GM18868 (cell line): ENCODE measurements at regions not wholly inside any gene's neighbourhood (a gene's known extent, or its start where the extent isn't known, plus 50 kb on each side); places are given as distances from the start of the nearest gene placed in this dataset.
A peak's percentile ranks its signal among the peaks of the same experiment; 100 is the strongest.
"Not testable (repeated sequence)": the region's sequence is repeated elsewhere in the genome, so short reads cannot be mapped to it uniquely, and the experiment has no call there.

ENCODE experiments used
- ATAC-seq: cut with Tn5 transposase; IDR thresholded peaks from one replicate; pipeline ENCODE4 v1.9.1; 2021; ENCODE audit warnings: mild to moderate bottlenecking, moderate library complexity; ENCODE audit not compliant: unreplicated experiment

DNA sequence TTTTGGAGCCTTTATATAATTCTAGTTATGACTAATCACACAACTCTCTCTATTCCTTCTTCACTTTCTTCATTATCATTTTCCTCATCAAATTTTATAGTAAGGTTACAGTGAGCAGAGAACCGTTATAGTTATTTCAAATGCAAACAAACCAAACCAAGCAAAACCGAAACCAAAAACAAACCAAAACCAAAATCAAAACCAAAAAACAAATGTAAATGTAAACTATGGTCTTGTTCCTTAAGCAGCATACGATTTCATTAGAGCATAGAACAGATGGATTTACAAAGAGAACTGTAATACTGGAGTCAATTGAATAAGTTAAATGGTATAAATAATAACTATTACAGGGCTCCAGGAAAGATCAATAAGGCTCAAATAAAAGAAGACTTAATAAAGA is 447.1 kb downstream of the LRRC70 start:
- peak; percentile 58 for ATAC-seq

- no peak for ATAC-seq
Observed at GRCh38 chr5:63022403-63022802, 443.8 kb downstream of the LRRC70 start.

GRCh38 chr5:63011158-63011557 is 432.5 kb downstream of the LRRC70 start:
- no peak for ATAC-seq

GRCh38 chr5:63008195-63008594 is 429.6 kb downstream of the LRRC70 start:
- no peak for ATAC-seq

DNA sequence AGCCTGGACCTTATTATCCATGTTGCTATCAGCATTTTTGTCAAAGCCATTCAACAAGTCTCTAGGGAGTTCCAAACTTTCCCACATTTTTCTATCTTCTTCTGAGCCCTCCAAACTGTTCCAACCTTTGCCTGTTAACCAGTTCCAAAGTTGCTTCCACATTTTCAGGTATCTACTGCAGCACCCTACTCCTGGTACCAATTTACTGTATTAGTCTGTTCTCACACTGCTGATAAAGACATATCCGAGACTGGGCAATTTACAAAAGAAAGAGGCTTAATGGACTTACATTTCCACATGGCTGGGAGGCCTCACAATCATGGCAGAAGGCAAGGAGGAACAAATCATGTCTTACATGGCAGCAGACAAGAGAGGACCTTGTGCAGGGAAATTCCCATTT is 416.2 kb downstream of the LRRC70 start:
- ATAC-seq: not testable (repeated sequence)

- no peak for ATAC-seq
Observed at GRCh38 chr5:62985749-62986148, 407.1 kb downstream of the LRRC70 start.

DNA sequence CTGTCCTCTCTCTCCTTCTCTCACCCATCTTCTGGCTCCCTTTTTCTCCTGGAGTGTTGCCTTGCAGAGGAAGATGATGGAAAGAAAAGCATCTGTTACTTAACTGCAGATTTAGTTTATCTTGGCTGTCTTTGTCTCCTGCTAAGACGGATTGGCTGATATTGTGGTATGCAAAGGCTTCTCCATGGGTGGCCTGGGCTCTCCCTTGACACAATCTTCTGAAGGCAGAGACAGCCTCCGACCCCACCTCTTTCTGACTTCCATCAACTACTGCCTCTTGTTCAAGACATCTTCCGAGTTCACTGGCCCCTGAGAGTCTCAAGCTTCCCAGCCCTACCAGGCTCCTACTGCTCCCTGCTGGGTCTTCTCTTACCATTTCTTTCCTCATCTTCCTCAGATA is 403.7 kb downstream of the LRRC70 start:
- no peak for ATAC-seq

DNA sequence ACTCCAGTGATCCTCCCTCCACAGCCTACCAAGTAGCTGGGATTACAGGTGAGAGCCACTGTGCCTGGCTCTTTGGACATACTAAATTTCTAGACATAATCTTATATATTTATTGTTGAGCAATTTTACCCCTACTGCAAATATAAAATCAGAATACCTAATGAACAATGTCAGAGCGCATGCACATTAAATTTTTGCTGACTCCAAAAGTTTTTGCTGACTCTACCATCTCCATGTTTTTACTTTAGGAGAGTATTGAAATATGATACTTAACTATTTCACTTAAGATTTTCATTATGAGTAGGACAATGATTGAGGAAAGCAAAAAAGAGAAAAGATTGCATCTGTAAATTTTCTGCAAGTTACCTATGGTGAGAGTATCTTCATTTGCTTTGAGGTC is 402.3 kb downstream of the LRRC70 start:
- ATAC-seq: no peak

GRCh38 chr5:62979472-62979871 is 400.9 kb downstream of the LRRC70 start:
- no peak for ATAC-seq

DNA sequence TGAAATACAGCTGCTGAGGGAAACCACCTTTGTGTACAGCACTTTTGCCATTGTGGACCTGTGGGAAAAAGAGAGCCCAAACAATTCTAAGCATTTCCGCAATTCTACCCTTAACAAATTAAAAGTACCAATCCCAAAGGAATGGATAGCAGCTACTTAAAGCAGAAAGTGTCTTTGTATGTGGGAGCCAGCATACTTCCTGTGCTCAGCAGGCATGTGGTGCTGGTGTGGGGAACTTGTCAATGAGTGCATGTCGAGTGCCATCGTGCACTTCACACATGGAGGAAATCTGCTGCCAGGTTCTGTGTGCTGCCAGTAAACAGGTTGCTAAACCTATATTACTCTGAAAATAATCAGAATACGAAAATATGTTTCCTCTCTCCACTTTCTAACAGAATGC is 399.0 kb downstream of the LRRC70 start:
- ATAC-seq: no peak

DNA sequence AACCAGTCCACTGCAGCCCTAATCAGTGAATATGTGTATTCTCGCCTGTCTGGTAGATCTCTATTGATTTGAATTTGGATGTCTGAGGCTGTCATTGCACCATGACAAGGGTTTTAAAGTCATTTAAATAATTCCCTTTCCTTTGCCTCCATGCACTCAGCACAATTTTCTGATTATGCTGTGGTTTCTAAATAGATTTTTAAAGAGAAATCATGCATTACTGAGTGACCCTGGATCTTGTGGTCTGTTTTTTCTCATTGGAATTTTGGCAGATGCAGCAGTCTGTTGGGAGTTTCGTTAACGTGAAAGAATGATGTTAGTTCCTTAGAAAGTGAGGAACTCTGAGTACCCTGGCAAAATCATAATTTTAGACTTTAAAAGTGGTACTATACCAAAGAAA is 396.0 kb downstream of the LRRC70 start:
- ATAC-seq: no peak

GRCh38 chr5:62969409-62970120 is 390.9 kb downstream of the LRRC70 start:
- ATAC-seq: no peak

DNA sequence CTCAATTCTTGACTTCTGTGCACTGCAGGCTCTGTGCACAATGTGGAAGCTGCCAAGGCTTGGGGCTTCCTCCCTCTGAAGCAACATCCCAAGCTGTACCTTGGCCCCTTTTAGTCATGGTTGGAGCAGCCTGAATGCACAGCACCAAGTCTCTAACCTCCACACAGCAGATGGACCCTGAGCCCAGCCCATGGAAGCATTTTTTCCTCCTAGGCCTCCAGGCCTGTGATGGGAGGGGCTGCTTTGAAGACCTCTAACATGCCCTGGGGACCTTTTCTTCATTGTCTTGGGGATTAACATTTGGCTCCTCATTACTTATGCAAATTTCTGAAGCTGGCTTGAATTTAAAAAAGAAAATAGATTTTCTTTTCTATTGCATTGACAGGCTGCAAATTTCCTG is 385.8 kb downstream of the LRRC70 start:
- ATAC-seq: no peak

- no peak for ATAC-seq
Observed at GRCh38 chr5:62960781-62961180, 382.2 kb downstream of the LRRC70 start.

- no peak for ATAC-seq
Observed at GRCh38 chr5:62956597-62956996, 378.0 kb downstream of the LRRC70 start.

- ATAC-seq: no peak
Observed at GRCh38 chr5:62954578-62954977, 376.0 kb downstream of the LRRC70 start.

DNA sequence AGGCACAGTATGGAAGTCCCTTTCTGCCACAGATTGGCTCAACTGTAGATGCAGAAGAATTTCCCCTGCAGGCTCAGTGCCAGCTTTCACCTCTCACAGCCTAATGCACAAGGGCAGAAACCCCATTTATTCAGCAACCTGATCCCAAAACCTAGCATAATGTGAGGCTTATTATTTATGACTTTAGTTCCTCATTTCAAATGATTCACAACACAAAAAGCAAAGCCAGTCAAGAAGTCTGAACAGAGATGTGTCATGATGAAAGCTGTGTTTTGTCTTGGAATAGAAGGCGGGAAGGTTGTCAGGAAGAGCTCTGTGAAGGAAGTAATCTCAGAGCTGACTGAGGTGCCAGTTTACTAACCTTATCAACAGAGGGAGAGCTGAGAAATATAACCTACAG is 369.7 kb downstream of the LRRC70 start:
- no peak for ATAC-seq

DNA sequence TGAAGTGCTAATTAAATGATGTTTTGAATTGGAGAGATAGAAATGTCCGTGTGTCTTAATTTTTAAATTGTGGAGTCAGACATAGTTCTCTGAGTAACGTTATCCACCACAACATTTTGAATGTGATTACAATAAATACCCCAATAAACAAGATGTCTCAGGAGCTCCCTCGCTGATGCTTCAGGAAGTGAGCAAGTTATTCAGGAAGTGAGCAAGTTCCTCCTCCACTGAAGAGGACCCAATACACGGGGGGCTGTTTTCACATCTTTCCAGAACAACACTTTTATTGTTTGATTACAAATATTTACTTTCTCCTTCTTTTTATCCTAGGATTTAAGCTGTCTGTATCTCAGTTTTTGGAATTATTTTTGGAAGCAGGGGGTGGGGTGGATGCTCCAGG is 363.8 kb downstream of the LRRC70 start:
- ATAC-seq: no peak

- ATAC-seq: no peak
Observed at GRCh38 chr5:62938927-62939326, 360.3 kb downstream of the LRRC70 start.

- no peak for ATAC-seq
Observed at GRCh38 chr5:62937661-62938558, 359.3 kb downstream of the LRRC70 start.

GRCh38 chr5:62935660-62936059 is 357.0 kb downstream of the LRRC70 start:
- ATAC-seq: no peak

GRCh38 chr5:62934319-62934718 is 355.7 kb downstream of the LRRC70 start:
- ATAC-seq: no peak
